HG03175 (cell line): ENCODE measurements at regions not wholly inside any gene's neighbourhood (a gene's known extent, or its start where the extent isn't known, plus 50 kb on each side); places are given as distances from the start of the nearest gene placed in this dataset.

Source experiments
- ATAC-seq: cut with Tn5 transposase; IDR thresholded peaks from one replicate; pipeline ENCODE4 v1.9.1; 2021; ENCODE audit warnings: mild to moderate bottlenecking, moderate library complexity; ENCODE audit not compliant: unreplicated experiment

DNA sequence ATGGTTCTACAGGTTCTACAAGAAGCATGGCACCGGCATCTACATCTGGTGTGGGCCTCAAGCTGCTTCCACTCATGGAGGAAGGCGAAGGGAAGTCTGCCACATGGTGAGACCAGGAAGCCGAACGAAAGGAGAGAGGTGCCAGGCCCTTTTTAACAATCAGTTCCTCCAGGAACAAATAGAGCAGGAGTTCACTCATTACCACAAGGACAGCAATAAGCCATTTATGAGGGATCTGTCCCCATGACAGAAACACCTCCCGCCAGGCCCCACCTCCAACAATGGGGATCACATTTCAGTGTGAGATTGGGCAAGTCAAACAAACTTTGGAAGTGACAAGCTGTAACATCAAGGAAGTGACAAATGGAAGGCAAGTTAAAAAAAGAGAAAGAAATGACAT lies 95.5 kb upstream of the PTPN3 start:
- no peak for ATAC-seq

DNA sequence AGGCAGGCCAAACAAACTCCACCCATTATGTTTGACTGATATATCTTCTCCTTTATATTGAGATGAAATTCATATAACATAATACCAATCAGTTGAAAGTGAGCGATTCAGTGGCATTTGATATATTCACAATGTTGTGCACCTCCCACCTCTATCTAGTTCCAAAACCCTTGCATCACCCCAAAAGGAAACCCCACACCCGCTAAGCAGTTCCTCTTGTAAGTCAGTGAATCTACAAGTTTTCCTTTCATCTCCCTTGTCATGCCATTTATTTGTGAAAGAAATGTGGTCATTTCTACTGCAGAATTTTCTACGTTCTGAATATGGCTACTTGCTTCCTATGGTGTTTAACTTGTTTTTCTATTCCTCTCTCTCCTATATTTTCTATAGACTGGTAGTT lies 99.4 kb upstream of the PTPN3 start:
- ATAC-seq: no peak

DNA sequence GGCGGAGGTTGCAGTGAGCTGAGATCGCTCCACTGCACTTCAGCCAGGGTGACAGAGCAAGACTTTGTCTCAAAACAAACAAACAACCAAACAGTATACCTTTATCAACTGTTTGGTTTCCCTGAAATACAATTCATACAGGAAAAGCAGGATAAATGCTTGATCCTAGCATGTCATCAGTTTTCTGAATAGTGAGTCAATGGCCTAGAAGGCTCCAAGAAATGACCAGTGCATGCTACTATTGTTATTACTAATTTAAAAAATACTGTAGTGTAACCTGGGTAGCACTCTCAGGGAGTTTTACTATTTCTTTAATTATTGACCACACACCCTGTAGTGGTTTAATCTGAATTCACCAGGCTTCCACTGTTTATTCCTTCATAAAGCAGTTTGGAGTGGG lies 101.0 kb upstream of the PTPN3 start:
- no peak for ATAC-seq

DNA sequence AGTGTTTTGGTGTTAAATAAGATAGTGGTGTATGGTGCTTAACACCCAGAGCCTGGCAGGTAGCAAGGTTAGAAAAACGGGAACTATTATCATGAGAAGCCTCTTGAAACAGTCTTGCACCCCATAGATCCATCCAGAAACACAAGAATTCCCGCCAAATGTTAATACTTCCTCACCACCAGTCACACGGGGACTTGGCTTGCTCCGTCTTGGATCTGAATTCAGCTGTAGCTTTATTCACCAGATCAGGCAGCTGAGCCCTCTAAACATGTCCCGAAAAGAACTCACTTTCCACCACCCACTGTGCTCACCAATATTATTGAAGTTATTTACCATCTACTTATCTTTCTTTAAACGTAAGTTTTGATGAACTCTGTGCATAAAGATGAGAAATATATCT lies 101.6 kb upstream of the PTPN3 start:
- no peak for ATAC-seq

DNA sequence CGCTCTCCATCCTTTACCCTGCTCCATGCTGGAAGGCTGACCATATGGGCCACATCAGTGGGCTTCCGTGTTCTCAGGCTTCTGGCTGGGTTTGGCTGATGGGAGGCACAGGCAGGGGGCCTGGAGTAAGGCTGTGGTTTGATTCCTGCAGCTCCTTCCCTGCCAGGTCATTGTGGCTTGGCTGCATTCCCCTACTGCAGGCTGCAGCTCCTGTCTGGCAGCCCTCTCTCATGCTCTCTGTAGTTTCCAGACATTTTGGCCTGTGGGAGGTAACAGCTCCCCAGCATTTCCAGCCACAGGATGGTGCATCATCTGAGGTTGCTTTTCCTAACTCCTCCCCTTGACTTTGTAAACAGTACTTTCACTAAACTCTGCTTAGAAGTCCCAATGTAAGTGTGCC lies 102.0 kb upstream of the PTPN3 start:
- no peak for ATAC-seq

DNA sequence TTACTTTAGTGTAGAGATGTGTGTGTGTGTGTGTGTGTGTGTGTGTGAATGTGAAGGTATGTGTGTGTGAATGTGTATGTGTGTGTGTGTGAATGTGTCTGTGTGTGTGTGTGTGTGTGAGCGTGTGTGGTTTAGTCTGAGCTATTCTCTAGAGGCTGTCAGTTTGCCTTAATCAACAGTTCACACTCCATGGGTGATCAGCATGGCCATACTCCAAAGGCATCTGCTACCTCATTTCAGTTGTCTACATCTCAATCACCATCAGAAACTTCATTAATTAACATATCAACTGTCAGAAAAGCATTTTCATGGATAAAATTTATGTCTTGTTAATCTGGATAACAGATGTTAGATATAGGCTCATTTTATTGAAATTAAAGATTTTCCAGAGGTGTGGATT lies 103.1 kb upstream of the PTPN3 start:
- ATAC-seq: no peak

DNA sequence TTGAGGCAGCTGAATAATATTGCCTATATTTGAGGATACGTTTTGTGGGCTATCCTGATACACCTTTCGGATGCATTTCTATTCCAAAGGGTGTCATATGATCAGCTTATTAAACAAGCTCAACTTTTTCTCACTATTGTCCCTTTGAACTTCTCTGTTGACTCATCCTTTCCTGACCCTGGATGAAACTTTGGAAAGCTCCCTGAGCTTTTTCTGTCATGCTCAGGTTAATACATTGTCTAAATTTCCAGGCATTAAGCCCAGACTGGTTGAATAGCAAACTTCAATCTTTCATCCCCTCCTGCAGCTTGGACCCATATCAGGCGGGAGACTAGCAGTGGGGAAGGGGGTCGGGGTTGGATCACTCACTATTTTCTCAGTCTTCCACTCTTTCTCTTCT lies 104.9 kb upstream of the PTPN3 start:
- no peak for ATAC-seq

DNA sequence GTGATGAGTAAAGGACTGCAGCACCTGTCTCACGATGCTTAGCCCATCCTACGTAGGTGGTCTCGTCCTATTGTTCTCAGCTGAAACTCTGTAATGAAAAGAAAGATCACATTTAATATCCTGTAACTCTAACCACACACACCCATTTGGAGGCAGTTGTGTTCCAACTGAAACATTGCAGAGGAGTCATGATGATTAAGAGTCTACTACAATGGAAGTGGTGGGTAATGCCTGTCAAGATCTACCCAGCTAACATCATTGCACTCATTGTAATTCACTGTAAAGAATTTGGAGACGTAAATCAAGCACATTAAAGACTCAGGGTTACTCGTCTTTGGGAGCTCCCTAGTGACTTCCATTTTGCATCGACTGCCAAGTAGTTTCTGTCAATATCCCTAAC lies 106.0 kb upstream of the PTPN3 start:
- ATAC-seq: no peak

DNA sequence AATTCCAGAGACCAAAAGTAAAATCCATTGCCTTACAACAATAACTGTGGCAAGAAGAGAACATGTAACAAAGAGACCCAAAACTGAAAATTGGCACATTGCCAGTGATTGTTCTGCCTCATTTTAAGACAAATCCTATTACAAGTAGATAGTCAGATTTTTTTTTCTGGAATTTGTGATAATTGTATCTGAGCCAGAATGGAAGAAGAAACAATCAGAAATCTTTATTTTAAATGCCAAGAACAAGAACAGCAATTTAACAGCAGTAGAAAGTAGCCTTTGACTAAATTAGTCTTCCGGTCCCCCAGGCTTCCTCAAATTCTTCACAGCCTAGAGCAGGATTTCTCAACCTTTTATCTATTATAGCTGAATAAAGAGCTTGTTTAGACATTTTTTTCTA lies 106.7 kb upstream of the PTPN3 start:
- ATAC-seq: no peak

DNA sequence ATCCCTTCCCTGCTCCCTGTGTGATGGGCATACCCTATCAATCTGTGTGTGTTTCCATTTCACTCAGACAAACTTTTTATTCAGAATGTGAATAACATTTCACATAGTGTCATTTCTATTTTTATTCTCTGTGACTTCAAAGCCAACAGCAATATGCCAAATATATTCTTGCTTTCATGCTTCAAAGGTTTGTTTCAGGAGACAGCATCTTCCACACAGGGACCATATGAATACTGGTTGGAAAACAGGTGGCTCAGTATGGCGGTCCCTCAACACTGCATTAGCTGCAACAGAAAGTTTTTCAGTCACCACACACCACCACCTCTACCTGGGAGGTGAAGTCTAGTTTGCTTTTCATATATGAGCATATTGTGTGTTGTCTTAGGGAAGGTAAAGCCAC lies 111.0 kb upstream of the PTPN3 start:
- ATAC-seq: no peak

DNA sequence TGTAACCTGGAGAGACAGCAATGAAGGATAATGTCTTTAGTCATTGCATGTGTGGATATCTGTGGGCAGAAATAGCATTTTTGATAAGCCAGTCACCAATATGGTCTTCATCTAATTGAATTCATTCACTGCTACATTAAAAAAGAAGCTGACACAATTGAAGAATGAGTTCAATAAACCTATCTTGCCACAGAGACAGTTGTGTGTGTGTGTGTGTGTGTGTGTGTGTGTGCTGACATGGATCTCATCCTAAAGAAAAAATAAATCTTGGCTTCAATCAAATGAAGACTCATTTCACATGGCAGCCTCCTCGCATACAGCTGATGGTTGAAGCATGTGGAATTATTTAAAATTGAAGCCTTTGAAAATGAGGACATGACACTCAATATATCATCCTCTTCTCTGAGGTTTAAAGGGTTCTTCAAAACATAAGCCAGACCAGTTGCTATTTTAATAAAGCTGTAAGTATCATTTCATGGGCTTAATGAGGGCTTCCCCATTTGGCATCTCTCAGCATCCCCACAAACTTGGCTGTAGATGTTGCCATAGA lies 118.5 kb upstream of the PTPN3 start:
- no peak for ATAC-seq

DNA sequence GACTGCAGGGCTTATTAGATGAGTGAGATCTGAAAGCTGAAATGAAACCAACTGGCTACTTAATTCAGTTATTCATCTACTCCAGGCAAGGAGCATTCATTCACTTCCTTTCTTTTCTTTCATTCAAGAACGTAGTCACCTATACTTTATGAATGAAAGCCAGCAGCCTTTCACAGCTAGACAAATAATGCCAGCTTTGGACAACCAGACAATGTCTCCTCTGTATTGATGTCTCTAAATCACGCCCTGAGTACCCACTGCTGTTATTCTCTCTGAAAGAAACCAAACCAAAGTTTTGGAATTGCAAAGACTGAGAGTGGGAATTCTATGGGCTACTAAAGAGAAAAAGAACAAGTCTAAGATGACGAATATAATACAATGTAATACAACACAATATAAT lies 121.2 kb upstream of the PTPN3 start:
- no peak for ATAC-seq

DNA sequence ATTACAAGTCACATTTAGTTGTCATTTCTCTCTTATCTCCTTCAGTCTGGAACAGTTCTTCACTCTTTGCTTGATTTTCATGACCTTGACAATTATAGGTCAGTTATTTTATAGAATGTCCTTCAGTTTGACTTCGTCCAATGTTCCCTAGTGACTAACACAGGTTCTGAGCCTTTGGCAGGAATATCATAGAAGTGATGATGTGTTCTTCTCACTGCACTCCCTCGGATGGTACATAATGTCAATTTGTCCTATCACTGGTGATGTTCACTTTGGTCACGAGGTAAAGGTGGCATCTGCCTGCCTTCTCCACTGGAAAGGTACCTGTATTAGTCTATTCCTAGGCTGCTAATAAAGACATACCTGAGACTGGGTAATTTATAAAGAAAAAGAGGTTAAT lies 126.0 kb upstream of the PTPN3 start:
- no peak for ATAC-seq

DNA sequence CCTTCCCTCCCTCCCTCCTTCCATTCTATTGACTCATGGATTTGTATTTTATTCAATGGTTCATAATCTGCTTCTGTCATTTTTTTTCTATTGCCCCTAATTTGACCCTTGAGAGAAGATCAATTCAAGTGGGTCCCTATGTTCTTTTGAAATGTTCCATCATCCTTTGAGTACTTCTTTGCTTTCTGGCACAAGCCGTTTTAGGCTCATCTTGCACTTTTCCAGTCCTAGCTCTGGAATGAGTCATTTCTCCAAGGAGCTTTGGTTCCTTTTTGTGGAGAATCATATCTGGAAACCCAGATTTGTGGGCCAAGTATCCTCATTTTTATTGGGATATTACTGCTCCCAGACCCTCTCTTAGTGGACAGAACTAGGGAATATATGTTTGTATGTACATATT lies 126.8 kb upstream of the PTPN3 start:
- ATAC-seq: no peak

DNA sequence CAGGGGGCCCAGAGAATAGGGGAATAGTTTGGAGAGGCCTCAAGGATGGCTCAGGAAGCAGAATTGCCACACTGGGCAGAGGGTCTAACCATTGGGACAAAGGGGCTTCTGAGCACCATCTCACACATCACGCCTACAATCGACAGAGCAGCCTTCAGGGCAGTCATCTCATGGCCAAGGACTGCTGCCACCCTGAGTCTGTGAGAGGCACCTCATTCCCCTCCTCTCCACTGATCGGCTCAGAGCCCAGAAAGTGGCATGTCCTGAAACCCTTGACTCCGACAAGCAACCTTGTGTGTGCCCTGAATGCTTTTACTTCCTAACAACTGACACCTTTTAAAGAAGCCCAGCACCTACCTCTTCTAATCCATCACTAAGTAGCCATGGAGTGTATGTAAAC lies 128.9 kb upstream of the PTPN3 start:
- no peak for ATAC-seq

DNA sequence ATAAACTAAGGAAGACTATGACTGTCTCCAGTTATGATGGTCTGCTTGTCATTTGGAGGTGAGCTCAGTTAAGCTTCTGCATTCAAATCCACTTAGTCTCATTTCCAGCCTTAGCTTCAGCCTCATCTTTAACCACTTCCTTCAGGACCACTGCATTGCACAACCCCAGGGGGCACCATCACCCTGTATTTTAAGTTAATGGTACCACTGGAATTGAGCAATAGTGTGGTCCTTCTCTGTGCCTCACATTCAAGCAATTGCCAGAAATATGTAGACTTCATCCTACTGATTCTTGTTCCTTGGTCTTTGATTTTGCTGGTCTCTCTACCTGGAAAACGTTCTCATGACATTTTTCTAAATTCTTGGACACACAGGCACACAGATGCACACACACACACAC lies 131.5 kb upstream of the PTPN3 start:
- no peak for ATAC-seq

DNA sequence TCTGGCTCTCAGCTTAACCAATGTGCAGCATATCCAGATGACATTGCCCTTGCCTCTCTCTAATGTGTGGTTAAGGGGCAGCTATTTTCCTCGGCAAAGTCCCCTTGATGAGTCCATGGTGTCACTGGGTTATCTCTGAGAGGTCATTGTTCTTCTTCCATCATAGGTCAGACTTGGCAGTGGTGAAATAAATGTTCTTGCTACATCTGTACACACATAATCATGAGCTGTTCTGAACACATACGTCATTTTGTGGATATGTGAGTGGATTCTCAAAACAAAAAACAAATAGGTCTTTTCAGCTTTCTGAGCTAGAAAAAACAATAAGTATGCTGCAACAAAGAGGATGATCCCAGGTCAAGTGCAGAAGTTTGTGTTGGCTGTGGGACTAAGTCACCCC lies 134.7 kb upstream of the PTPN3 start:
- ATAC-seq: no peak

DNA sequence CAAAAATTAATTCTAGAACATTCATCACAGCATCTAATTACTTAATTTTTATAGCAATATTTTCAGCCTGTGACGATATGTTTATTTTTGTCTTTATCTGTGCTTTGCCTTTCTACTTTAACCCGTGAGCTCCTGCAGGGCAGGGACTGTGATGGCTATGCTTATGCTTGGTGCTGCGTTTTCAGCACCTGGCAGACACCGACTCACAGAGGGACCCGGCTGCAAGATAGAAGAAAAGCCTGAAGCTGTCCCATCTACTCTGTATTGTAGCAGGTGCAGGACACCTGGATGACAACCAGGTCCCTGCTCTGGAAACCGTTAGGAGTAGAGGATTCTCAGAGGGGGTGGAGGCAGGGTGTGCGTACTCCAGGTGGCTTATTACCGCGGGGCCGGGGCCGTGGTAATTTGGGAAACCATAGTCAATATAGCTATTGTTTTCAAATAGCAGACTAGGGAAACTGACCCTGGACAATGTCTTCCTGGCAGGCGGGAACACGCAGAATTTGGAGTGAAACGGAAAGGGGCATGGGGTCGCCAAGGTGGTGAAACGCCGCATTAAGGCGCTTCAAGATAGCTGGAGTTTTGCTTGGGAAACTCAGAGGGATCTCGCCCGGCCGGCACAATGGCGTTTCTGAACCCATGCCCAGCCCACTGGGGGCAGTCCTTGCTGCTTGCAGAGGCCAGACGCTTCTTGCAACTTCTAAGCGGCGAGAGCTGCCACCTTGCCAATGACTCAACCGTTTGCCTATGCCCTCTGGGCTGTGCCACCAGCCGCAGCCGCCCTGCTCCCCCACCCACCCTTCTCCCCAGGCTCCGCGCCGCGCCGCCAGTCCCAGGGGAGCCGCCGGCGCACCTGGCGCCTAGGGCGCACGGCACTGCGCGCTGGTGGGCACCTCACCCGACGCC lies 140.1 kb upstream of the PALM2AKAP2 start:
- ATAC-seq: no peak

DNA sequence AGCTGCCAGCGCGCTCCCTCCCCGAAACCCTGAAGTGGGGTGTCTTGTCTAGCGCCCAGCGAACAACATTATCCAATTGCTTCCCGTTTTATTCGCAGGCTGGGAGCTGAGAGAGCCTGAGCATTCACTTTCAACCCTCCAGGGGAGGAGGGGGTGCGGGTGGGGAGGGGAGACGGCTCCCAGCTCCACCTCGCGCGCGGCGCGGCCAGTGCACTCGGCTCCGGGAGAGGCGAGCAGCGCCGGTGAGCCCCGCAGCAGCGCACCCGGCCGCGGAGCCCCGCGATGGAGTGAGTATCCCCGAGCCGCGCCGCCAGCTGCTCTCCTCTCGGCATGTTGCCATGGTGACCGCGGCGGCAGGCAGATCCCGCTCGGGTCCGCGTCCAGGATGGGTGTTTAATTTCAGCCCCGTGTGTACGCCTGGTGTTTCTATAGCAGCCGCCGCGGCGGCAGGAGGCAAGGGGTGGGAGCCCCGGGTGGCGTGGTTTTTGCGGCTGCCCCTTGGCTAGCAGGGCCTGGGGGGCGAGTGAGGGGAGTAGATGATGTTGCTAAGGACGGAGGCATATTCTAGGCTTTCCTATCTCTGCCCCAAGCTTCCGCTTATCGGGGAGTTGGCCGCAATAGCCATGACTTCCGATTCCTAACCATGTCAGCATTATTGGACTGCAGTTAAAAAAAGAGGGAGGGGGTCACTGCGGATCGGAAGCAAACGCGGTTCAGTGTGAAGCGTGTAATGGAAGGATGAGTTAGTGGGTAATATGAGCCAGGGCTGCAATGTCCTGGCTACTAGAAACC lies 139.2 kb upstream of the PALM2AKAP2 start:
- ATAC-seq: no peak

DNA sequence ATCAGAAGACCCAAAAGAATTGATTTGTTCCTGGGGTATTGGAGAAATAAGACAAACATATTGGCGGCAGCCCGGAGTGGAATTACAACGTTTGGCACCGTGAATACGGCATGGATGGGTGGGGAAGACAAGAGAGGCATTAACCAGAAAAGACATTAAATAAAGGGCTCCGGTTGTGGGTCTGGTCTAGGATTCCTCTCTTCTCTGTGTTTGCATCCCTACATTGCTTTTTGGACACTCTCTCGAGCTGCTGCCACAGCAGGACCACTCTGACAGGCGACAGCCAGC lies 138.7 kb upstream of the PALM2AKAP2 start:
- ATAC-seq: no peak

DNA sequence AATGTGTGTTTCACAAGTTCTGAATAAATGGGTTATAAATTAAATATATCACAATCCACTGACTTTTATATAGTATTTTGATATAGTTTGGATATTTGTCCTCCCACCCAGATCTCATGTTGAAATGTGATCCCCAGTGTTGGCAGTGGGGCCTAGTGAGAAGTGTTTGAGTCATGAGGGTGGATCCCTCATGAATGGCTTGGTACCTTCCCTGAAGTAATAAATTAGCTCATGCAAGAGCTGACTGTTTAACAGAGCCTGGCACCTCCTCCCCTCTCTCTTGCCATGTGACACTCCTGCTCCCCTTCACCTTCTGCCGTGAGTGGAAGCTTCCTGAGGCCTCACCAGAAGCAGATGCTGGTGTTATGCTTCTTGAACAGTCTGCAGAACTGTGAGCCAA lies 127.9 kb upstream of the PALM2AKAP2 start:
- no peak for ATAC-seq

DNA sequence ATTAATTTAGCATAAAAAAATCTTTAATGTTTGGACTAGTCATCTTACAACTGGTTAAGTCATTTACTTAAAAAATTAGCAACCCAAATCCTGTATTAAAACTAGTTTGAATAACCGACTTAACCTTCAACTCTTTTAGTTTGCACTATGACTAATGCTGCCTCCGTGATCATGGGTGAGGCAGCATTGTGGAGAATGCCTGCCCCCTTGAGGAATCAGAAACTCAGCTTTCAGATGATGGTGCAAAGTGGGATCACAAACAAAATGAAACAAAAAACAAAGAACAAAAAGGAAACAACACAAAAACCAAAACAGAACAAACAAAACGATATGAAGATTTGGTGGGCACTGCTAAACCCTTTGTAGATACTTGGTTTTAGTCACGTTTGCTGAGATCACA lies 127.0 kb upstream of the PALM2AKAP2 start:
- no peak for ATAC-seq
